ENCODE measurements at regions not wholly inside any gene's neighbourhood (a gene's known extent, or its start where the extent isn't known, plus 50 kb on each side); places are given as distances from the start of the nearest gene placed in this dataset.
A peak's percentile ranks its signal among the peaks of the same experiment; 100 is the strongest.
"Not testable (repeated sequence)": the region's sequence is repeated elsewhere in the genome, so short reads cannot be mapped to it uniquely, and the experiment has no call there.

- Histone ChIP-seq H3K27me3 (replicated peaks; ENCODE audit: insufficient read depth) (no peaks in the 10 kb centered on the region), H3K36me3 (no peaks in the 10 kb centered on the region), H3K9me3 (no peaks in the 10 kb centered on the region), H3K27ac (peak overlapping the region; percentile 80 to 83), H3K4me1 (replicated peaks) (no peaks in the 10 kb centered on the region), H3K4me3 (no peak overlapping the region)
- intact Hi-C loops (cut with DNase I), result no loop called here
- no peak for DNase-seq (ENCODE audit: low spot score)
- TF ChIP-seq POLR2A (IDR thresholded peaks at IDR 0.05) (no peak), POLR2AphosphoS5 (IDR thresholded peaks at IDR 0.05) (no peak)
- TF ChIP-seq, protein P1, sequence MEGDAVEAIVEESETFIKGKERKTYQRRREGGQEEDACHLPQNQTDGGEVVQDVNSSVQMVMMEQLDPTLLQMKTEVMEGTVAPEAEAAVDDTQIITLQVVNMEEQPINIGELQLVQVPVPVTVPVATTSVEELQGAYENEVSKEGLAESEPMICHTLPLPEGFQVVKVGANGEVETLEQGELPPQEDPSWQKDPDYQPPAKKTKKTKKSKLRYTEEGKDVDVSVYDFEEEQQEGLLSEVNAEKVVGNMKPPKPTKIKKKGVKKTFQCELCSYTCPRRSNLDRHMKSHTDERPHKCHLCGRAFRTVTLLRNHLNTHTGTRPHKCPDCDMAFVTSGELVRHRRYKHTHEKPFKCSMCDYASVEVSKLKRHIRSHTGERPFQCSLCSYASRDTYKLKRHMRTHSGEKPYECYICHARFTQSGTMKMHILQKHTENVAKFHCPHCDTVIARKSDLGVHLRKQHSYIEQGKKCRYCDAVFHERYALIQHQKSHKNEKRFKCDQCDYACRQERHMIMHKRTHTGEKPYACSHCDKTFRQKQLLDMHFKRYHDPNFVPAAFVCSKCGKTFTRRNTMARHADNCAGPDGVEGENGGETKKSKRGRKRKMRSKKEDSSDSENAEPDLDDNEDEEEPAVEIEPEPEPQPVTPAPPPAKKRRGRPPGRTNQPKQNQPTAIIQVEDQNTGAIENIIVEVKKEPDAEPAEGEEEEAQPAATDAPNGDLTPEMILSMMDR (IDR thresholded peaks at IDR 0.05), result no peak
- WGBS, result 64% methylated on average over 8 of the region's 8 CpGs
Observed at GRCh38 chr21:38905752-38906151, 100.0 kb downstream of the ETS2 start.

- no peaks in the 10 kb centered on the region for H3K4me1 ChIP-seq (replicated peaks)
- DNase-seq (ENCODE audit: low spot score), result no peak
- H3K36me3 ChIP-seq, result no peaks in the 10 kb centered on the region
- intact Hi-C loops (cut with DNase I), result no loop called here
- TF ChIP-seq, protein P1 (IDR thresholded peaks at IDR 0.05), result no peak
- TF ChIP-seq POLR2AphosphoS5 (IDR thresholded peaks at IDR 0.05) (no peak), POLR2A (IDR thresholded peaks at IDR 0.05) (no peak)
- 84% methylated on average over 4 of the region's 4 CpGs for WGBS
- peak overlapping the region; percentile 77 to 83 for H3K27ac ChIP-seq
- no peaks in the 10 kb centered on the region for H3K9me3 ChIP-seq
- no peak overlapping the region for H3K4me3 ChIP-seq
- H3K27me3 ChIP-seq (replicated peaks; ENCODE audit: insufficient read depth), result no peaks in the 10 kb centered on the region
Observed at GRCh38 chr21:38905328-38905727, 99.6 kb downstream of the ETS2 start.

DNA sequence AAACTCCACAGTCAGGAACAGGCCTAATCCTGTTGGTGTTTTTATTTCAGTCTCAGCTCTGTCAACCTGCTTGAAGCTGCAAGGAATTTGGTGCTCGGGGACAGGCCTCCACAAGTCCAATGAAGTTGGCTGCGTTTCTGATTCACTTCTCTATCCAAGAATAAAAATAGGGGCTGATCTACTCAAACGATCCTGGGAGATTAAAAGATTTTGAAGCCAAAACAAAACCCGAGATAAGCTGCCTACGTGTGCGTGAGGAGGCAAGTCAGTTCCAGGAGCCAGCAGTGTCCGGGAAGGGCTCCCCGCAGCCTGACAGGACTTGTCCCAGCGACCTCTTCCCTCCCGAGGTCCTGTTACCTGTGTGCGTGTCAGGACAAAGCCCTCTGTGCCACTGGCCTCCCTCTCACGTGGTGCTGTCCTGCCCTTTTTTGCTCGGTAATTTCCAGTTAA lies 98.0 kb downstream of the ETS2 start:
- Histone ChIP-seq H3K9me3 (no peaks in the 10 kb centered on the region), H3K4me1 (replicated peaks) (no peaks in the 10 kb centered on the region), H3K27me3 (replicated peaks; ENCODE audit: insufficient read depth) (no peaks in the 10 kb centered on the region), H3K36me3 (no peaks in the 10 kb centered on the region), H3K4me3 (no peak overlapping the region), H3K27ac (peak overlapping the region; percentile 77 to 81)
- intact Hi-C loops (cut with DNase I), result no loop called here
- TF ChIP-seq POLR2AphosphoS5 (IDR thresholded peaks at IDR 0.05) (peak; percentile 69), POLR2A (IDR thresholded peaks at IDR 0.05) (no peak)
- TF ChIP-seq, protein P1 (IDR thresholded peaks at IDR 0.05), result no peak
- peak; percentile 94 for DNase-seq (ENCODE audit: low spot score)
- 47% methylated on average over 13 of the region's 13 CpGs for WGBS

DNA sequence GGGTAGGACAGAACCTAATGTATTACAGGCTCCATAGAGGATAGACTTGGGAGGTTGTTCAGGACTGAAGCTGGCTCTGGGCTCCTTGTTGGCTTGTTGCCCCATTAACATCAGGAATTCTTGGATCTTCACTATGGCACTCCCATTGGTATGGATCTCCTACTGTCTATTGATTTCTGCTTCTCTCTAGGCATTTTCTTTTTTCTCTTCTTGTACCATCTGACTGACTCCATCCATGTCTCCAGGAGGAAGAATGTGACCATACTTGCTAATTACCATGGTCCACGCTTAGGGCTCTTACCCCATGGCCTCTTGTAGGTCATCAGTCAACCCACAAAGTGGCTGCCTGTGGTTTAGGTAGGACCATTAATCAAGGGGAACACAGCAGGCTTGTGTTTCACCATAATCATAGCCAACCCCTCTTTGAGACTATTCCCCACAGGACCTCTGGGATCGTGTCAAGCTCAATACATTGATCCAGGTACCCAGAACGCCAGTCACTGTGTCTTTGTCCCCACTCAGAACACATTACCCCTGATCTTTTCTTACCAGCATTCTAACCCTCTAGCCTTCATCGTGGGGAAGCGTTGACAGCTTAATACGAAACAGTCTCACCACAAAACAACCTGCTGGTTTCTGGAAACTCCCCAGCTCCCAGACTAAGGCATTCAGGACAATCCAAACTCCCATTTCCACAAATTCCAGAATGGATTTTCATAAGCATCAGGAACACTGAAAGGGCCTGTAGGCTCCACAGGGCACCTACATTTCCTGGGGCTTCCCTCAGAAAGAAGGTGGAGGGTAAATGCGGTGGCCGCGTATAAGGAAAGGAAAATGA lies 97.1 kb downstream of the ETS2 start:
- Histone ChIP-seq H3K4me3 (no peak overlapping the region), H3K27ac (peak overlapping the region; percentile 77 to 81), H3K27me3 (replicated peaks; ENCODE audit: insufficient read depth) (no peaks in the 10 kb centered on the region), H3K9me3 (no peaks in the 10 kb centered on the region), H3K36me3 (no peaks in the 10 kb centered on the region), H3K4me1 (replicated peaks) (no peaks in the 10 kb centered on the region)
- DNase-seq (ENCODE audit: low spot score), result no peak
- TF ChIP-seq POLR2A (IDR thresholded peaks at IDR 0.05), result no peak
- TF ChIP-seq POLR2AphosphoS5 (IDR thresholded peaks at IDR 0.05), result no peak
- TF ChIP-seq, protein P1 (IDR thresholded peaks at IDR 0.05), result no peak
- WGBS, result 68% methylated on average over 9 of the region's 9 CpGs
- intact Hi-C loops (cut with DNase I), result no loop called here

DNA sequence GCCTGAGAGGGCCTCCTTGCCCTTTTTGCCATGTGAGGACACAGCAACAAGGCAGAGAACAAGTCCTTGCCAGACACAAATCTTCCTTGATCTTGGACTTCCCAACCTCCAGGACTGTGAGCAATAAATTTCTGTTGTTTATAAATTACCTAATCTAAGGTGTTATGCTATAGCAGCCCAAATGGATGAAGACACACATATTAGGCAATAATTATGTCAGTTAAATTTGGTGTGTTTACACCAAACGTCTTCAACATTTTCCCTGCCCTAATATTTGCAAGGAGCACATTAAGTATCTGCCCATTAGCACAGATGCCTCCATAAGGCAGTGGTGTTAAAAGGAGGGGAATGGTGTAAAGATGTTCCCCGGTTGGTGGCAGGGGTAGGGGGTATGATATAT lies 94.8 kb downstream of the ETS2 start:
- no peaks in the 10 kb centered on the region for H3K36me3 ChIP-seq
- no peak overlapping the region for H3K4me3 ChIP-seq
- TF ChIP-seq POLR2A (IDR thresholded peaks at IDR 0.05) (no peak), POLR2AphosphoS5 (IDR thresholded peaks at IDR 0.05) (no peak)
- TF ChIP-seq, protein P1 (IDR thresholded peaks at IDR 0.05), result no peak
- H3K9me3 ChIP-seq, result no peaks in the 10 kb centered on the region
- WGBS, result 67% methylated on average over 2 of the region's 2 CpGs
- no peaks in the 10 kb centered on the region for H3K27me3 ChIP-seq (replicated peaks; ENCODE audit: insufficient read depth)
- H3K4me1 ChIP-seq (replicated peaks), result no peaks in the 10 kb centered on the region
- intact Hi-C loops (cut with DNase I), result no loop called here
- no peak for DNase-seq (ENCODE audit: low spot score)
- no peak overlapping the region for H3K27ac ChIP-seq

GRCh38 chr21:38899985-38900384 lies 94.3 kb downstream of the ETS2 start:
- H3K27ac ChIP-seq; DNase-seq (ENCODE audit: low spot score); H3K27me3 ChIP-seq (replicated peaks; ENCODE audit: insufficient read depth); H3K4me1 ChIP-seq (replicated peaks); H3K36me3 ChIP-seq; H3K4me3 ChIP-seq; H3K9me3 ChIP-seq: not testable (repeated sequence)
- intact Hi-C loops (cut with DNase I), result loop anchor here (5.0 to 10.0 kb wide), 2 partner anchors 93 to 145 kb away; partner anchors contain the start of gene ETS2
- 96% methylated on average over 6 of the region's 6 CpGs for WGBS

Measured in prostate gland (tissue), 2 donors.